Stimulated activated CD4-positive, alpha-beta T cell treated with anti-CD3 and anti-CD28 coated beads, Interleukin-15, amount 100 ng/mL, for 1 hour (primary cell): ENCODE measurements at regions not wholly inside any gene's neighbourhood (a gene's known extent, or its start where the extent isn't known, plus 50 kb on each side); places are given as distances from the start of the nearest gene placed in this dataset.
"Not testable (repeated sequence)": the region's sequence is repeated elsewhere in the genome, so short reads cannot be mapped to it uniquely, and the experiment has no call there.

Source experiments
- DNase-seq, 2 donors: peaks; one replicate each; pipeline ENCODE4 v3.0.0-alpha.2; 2020; ENCODE audit warnings: low read depth in 1 of 2, low spot score in 1 of 2

DNA sequence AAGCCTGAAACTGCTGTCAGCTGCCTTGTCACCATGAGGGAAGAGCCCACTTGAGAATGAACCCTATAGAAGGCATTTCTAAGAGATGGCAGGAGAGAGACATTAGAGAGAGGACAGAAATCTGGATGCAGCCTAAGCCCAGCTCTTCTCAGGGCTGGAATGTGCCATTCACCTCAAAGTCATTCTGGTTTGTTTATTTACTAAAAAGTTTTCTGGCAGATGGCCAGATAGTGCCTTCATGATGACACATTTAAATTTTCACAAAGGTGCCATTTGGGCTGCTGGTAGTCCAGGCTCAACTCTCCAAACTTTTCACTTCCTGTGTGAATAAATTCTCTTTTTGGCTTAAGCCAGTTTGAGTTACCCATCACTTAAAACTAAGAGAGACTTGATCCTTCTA is 144.6 kb upstream of the ZNF366 start:
- no peak for DNase-seq

GRCh38 chr5:72651109-72651508 is 143.9 kb upstream of the ZNF366 start:
- DNase-seq = no peak

DNA sequence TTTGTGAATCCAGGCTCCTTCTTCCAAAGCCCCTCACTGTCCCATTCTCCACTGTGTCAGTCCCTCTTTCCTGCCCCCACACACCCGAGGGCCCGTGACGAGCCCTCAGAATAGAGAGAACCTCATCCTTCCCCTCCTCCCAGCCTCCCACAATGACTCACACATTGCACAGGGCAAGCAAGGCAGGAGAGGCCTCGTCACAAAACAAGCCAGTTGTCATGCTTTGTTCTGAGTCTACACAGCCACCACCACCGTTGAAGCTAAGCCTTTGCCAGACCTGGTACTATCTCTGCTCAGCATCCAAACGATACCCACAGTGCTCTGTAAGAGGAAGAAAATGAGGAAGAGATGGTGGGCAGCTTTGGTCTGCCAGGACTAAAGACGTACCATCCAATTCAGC is 142.2 kb upstream of the ZNF366 start:
- DNase-seq = no peak

DNA sequence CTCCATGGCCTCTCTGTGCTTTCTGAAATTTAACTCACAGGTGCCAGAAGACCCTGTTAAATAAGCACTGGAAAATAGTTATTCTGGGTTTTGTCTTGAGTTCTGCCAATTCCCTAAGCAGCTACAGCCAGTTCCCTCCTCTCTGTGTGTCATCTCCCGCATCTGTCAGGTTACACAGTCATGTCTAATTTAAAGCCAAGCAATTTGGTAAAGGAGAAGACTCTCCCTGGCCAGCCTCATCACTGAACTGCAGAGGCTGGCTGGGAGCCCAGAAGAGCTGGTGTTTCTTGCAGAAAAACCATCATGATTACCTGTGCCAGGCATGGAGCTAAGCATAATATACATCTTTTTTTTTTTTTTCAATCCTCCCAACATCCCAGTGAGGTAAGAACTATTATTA is 141.3 kb upstream of the ZNF366 start:
- DNase-seq = no peak

DNA sequence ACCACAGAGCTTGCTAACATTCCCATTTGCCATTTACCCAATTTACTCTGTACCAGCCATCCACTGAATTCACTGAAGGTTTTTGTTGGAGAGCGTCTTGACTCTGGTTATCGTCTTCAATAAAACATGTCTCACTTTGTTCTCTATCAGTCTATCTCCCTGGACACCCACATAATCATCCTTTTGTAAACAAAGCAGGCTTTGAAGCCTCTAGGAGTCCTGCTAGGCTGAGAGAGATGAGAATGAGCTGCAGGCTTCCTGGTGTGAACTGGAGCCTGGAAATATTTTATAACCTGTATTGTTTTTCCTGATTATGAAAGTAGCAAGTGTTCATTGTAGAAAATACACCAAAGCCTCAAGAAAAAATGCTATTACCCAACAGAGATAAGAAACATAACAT is 140.6 kb upstream of the ZNF366 start:
- DNase-seq = no peak

DNA sequence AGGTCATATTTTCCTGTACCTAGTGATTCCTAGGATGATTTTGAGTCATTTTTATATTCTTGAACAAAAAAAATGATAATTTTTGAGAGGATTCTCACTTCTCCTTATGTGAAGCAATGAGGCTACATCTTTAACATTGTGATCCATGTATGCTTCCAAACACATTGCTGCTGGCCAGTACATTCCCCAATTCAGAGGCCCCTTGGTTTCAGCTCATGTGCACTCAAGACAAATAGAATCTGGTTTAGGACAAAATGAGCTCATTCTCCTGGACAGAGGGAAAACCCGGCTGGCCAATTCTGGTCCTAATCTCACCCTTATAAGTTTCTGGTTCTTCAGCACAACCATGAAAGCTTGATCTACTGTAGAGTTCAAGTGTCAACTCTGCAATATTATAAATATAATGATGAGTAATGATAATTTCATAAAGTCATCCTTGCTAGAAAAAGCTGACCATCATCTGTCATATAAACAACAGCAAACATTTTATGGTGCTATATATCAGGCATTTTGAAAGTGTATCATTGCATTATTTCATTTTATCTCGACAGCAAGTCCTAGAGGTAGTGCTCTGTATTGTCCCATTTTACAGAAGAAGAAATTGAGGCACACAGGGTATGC is 139.1 kb upstream of the ZNF366 start:
- DNase-seq = no peak

DNA sequence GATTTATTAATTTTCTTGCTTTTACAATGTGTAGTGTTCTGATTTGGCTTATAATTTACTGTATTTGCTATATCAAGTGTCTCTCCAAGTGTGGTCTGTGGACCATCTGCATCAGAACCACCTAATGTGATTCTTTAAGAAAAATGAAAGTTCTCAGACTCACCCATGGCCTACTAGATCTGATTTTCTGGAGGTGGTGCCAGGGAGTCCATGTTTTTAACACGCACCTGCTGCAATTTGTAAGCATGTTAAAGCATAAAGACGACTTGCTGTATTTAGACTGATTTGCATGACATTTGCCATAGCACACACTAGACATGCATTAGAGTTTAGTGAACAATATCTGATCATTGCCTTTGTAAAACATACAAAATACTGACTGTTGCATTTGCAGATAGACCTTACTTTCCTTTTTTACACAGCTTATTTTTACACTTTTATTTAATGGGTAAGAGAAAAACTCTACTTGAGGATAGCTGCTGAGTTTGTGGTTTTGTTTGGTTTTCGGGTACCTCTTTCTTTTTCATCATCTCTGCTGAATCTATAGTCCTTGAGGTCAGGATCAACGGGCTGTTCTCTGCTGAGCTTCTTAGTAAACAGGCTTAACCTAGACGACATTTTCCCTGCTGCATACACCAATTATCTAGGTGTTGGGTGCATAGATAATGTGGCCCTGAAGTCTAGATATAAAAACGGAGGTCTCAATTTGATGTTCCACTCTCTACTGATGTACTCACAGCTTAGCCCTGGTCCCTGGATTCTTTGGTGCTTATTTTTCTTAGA is 138.0 kb upstream of the ZNF366 start:
- DNase-seq = no peak

- DNase-seq = no peak
These were observed 137.1 kb upstream of the ZNF366 start for GRCh38 chr5:72644296-72644695.

GRCh38 chr5:72641164-72641563 is 134.0 kb upstream of the ZNF366 start:
- no peak for DNase-seq

DNA sequence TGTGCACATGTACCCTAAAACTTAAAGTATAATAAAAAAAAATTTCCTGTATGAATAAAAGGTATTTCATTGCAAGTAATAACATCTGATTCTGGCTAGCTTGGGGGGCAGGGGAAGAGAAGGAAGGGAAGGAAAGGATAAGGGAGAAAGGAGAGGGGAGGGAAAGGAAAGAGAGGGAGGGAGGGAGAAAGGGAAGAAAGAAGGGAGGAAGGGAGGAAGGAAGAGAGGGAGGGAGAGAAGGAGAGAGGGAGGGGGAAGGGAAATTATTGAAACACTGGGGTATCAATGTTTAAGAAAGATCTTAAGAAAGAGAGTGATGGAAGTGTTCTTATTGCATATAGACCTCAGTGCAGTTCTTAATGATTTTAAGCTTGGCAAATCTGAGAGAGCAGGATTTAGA is 129.8 kb upstream of the ZNF366 start:
- DNase-seq = no peak

DNA sequence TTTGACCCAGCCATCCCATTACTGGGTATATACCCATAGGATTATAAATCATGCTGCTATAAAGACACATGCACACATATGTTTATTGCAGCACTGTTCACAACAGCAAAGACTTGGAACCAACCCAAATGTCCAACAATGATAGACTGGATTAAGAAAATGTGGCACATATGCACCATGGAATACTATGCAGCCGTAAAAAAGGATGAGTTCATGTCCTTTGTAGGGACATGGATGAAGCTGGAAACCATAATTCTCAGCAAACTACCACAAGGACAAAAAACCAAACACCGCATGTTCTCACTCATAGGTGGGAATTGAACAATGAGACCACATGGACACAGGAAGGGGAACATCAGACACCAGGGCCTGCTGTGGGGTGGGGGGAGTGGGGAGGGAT is 129.4 kb upstream of the ZNF366 start:
- not testable (repeated sequence) for DNase-seq

DNA sequence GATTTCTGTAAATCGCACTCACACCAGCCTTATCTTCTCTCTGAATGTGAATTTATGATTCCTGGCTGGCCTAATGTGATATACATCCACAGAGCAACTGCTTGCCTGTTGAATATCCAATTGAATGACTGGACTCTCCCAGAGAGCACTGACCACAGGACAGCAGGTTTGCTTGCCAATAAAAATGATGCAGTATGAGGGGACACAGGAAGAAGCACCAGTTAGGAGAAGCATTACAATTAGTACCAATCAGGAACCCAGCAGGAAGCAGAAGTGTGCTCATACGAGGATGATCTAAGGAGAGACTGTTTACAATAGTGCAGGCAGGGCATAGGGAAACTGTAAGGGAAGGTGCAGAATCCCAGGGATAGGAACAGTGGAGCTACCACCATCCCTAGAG is 127.2 kb upstream of the ZNF366 start:
- DNase-seq = no peak

- DNase-seq = no peak
These were observed 126.4 kb upstream of the ZNF366 start for GRCh38 chr5:72633649-72634048.

DNA sequence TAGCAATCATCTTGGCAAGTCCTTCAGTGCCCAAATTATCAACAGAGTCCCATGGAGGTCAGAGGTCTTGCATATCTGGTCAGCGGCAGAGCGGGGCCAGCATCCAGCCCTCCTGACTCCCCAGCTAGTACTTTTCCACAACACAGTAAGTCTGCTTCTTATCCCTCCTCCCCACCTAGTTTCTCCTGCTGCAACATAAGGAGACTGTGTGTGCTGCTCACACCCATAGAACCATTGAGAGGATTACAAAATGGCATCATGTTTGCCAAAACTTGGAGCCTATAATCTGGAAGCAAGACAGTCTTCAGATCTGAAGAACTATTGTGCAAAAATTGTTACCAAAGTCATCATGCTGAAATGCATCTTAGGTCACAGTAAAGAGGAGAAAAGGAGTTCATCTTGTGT is 125.8 kb upstream of the ZNF366 start:
- no peak for DNase-seq

DNA sequence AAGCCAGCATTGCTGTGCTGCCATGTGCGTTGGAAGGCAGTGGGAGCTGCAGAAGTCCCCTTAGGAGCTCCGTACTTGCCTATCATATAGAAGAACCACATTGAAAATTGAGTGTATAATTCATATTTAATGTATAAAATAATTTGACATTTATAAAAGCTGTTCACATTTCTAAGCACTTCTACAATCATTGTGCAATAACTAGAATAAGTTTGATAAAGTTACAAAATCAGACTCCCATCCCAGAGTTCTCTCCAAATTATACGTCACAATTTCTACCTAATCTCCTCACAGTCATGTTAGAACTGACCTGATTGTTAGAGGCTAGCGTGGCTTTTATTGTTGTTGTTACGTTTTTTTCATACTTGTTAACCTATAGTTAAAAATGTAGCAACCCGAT is 123.5 kb upstream of the ZNF366 start:
- no peak for DNase-seq

GRCh38 chr5:72630081-72630480 is 122.9 kb upstream of the ZNF366 start:
- DNase-seq = no peak

GRCh38 chr5:72628771-72629371 is 121.7 kb upstream of the ZNF366 start:
- DNase-seq = no peak

DNA sequence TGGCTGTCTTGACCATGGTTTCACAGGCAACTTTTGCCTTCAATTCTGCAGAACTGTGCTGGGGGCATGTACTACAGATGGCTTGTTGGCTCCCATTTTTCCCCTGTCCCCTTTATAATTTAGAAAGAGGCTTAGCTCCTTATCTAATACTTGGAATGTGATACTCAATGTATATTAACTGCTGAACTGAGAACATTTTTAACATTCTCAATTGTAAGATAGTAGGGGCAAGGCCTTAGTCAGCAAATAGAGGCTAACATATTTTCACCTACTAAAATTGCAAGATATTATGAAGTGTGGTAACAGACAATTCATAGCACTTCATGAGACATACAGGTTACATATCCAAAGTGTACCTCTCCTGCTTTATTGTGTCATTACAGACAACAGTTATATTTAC is 118.1 kb upstream of the ZNF366 start:
- no peak for DNase-seq

DNA sequence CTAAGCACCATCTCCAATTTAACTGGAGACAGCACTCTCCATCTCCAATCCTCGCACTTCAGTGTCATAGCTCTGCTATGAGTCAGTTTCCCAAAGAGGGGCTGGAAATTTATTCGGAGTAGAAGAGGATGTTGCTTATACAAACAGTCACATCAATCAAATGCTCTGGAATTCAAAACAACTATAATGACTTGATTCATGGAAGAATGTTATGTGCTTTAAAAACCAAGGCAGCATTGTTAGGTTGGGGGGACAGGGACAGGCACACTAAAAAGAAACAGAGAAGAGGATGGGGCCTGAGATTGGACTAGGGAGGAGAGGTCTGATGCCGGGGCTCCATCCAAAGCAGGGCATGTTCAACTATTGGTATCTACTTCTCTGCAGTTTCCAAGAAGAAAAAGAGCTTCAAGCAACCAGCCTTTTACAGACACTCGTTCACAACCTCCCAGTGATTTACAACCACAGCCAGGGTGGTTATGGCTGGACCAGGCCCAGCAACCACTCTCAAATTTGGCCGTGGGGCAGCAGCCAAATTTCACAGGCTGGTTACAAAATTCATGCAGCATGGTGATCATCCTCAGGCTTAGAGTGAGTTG is 117.5 kb upstream of the ZNF366 start:
- no peak for DNase-seq

GRCh38 chr5:72623936-72624335 is 116.7 kb upstream of the ZNF366 start:
- DNase-seq = no peak

- no peak for DNase-seq
These were observed 116.1 kb upstream of the ZNF366 start for GRCh38 chr5:72623323-72623722.

DNA sequence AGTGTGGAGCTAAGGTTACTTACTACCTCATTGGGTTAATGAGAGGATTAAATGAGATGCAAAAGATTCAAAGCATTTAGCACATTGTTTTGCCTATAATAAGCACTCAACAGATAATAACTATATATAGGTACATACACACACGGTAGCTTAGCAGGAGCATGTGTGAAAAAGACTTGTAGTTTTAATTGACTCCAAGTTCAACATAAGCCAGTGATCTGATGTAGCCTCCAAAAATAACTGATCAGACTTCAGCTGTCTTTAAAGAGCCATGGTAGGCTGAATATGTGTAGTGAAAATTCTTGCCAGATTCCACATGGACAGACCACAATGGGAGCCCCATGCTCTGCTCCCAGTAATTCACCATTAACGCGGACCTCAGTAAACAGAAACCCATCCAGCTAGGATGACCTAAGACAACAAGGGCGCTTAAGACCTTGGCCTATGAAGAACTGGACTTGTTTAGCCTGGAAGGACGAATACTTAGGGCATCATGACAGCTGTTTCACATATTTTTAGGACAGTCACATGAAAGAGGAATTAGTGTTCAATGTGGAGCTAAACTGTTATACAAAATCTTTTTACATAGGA is 115.1 kb upstream of the ZNF366 start:
- DNase-seq = no peak
